GM18873 (cell line): ENCODE measurements at regions not wholly inside any gene's neighbourhood (a gene's known extent, or its start where the extent isn't known, plus 50 kb on each side); places are given as distances from the start of the nearest gene placed in this dataset.

Experiments
- ATAC-seq: cut with Tn5 transposase; IDR thresholded peaks from one replicate; pipeline ENCODE4 v1.9.1; 2021; ENCODE audit warnings: mild to moderate bottlenecking, moderate library complexity, moderate number of reproducible peaks; ENCODE audit not compliant: unreplicated experiment, low FRiP score

- ATAC-seq: no peak
These were observed 79.3 kb upstream of the RORA start for GRCh38 chr15:61308437-61308836.

- no peak for ATAC-seq
These were observed 78.4 kb upstream of the RORA start for GRCh38 chr15:61307474-61307873.

- ATAC-seq: no peak
These were observed 72.6 kb upstream of the RORA start for GRCh38 chr15:61301701-61302100.

GRCh38 chr15:61299075-61299763 is 70.1 kb upstream of the RORA start:
- no peak for ATAC-seq

GRCh38 chr15:61295239-61295638 is 66.1 kb upstream of the RORA start:
- no peak for ATAC-seq

GRCh38 chr15:61282661-61283060 is 53.6 kb upstream of the RORA start:
- ATAC-seq: no peak

- no peak for ATAC-seq
These were observed 52.2 kb upstream of the RORA start for GRCh38 chr15:61281328-61281727.
